GM12873 (cell line): ENCODE measurements at regions not wholly inside any gene's neighbourhood (a gene's known extent, or its start where the extent isn't known, plus 50 kb on each side); places are given as distances from the start of the nearest gene placed in this dataset.

ENCODE experiments used
- CTCF ChIP-seq: IDR thresholded peaks from 2 replicates; pipeline ENCODE4 v1.5.1; 2012; ENCODE audit warnings: low read depth, mild to moderate bottlenecking, moderate library complexity, low read length, control low read depth; ENCODE audit not compliant: insufficient read depth; ENCODE audit errors: missing control alignments

- no peak for TF ChIP-seq CTCF
Observed at GRCh38 chr10:125547010-125547650, 135.8 kb downstream of the TEX36 start.

GRCh38 chr10:125543796-125544195 is 139.2 kb downstream of the TEX36 start:
- TF ChIP-seq CTCF = no peak

- no peak for TF ChIP-seq CTCF
Observed at GRCh38 chr10:125538947-125539731, 143.8 kb downstream of the TEX36 start.

- TF ChIP-seq CTCF = no peak
Observed at GRCh38 chr10:125536236-125536635, 146.7 kb downstream of the TEX36 start.

- TF ChIP-seq CTCF = no peak
Observed at GRCh38 chr10:125535559-125535958, 147.4 kb downstream of the TEX36 start.

GRCh38 chr10:125534515-125534914 is 148.4 kb downstream of the TEX36 start:
- no peak for TF ChIP-seq CTCF

- no peak for TF ChIP-seq CTCF
Observed at GRCh38 chr10:125533866-125534265, 149.1 kb downstream of the TEX36 start.
